GM12878 (cell line): ENCODE measurements at regions not wholly inside any gene's neighbourhood (a gene's known extent, or its start where the extent isn't known, plus 50 kb on each side); places are given as distances from the start of the nearest gene placed in this dataset.

Experiments
- ATAC-seq: fragments of 200-7000 bp; cut with Tn5 transposase; 3 replicates; pipeline ENCODE4 v1.9.1; 2020; ENCODE audit warnings: mild to moderate bottlenecking, moderate library complexity
- BruUV-seq: library from RNA; stranded (reverse); fragments of 400-500 nt; replicated peaks from 2 replicates; lab custom pipeline; 2021; lab: Mats Ljungman, UMichigan
- CTCF ChIA-PET: fragments of 300-600 bp; sonication (Branson Sonifier 250); formaldehyde crosslinking; extraction: SDS; loops from one replicate; lab custom pipeline; 2021; ENCODE audit warnings: inconsistent platforms; lab: Yijun Ruan, JAX
- POLR2A ChIA-PET: fragments of 350-600 bp; formaldehyde crosslinking; extraction: SDS; loops from one replicate; lab custom pipeline; 2021; ENCODE audit warnings: inconsistent platforms; lab: Charles Lee
- RAD21 ChIA-PET: fragments of 300-600 bp; sonication (Branson Sonifier 250); formaldehyde crosslinking; loops from one replicate; lab custom pipeline; 2023; ENCODE audit warnings: antibody characterized with exemption; ENCODE audit not compliant: unreplicated experiment; lab: Charles Lee
- SMC1A ChIA-PET: fragments of 300-600 bp; sonication (Branson Sonifier 250); formaldehyde crosslinking; loops from one replicate; lab custom pipeline; 2023; ENCODE audit not compliant: unreplicated experiment, uncharacterized antibody; lab: Charles Lee
- DNase-seq: peaks from one replicate; pipeline ENCODE4 v3.0.0-alpha.2; 2011; ENCODE audit warnings: low read depth, low spot score
- FAIRE-seq: peaks from 3 replicates; lab custom pipeline; 2011; peaks lifted over from hg19 to GRCh38; lab: Jason Lieb, UNC
- H2AFZ ChIP-seq: 2 replicates; pipeline ENCODE4 v1.6.0; 2011; ENCODE audit warnings: low read depth, low read length, control low read depth; ENCODE audit not compliant: control insufficient read depth
- H3K27ac ChIP-seq: 2 replicates; pipeline ENCODE4 v1.5.1; 2011; ENCODE audit warnings: control low read depth; ENCODE audit not compliant: control insufficient read depth, insufficient read depth
- H3K27me3 ChIP-seq, 2 experiments: replicated peaks in 1 of 2; 2 replicates each; pipeline versions ENCODE4 v1.6.0 to v1.6.1; 2011; ENCODE audit warnings: low read length in 1 of 2; ENCODE audit not compliant: control insufficient read depth in 2 of 2, insufficient read depth in 2 of 2
- H3K36me3 ChIP-seq, 2 experiments: 2 replicates each; pipeline ENCODE4 v1.5.1; 2011; ENCODE audit warnings: low read length in 1 of 2; ENCODE audit not compliant: control insufficient read depth in 2 of 2, insufficient read depth in 2 of 2
- H3K4me1 ChIP-seq: 2 replicates; pipeline ENCODE4 v1.6.1; 2011; ENCODE audit warnings: mild to moderate bottlenecking, low read length, moderate library complexity, mixed read lengths; ENCODE audit not compliant: control insufficient read depth, insufficient read depth
- H3K4me2 ChIP-seq: 2 replicates; pipeline ENCODE4 v1.6.0; 2011; ENCODE audit warnings: control low read depth; ENCODE audit not compliant: control insufficient read depth, insufficient read depth
- H3K4me3 ChIP-seq: fragments of 200-600 bp; sonication (generic); 2 replicates; pipeline ENCODE4 v1.5.1; 2016
- H3K79me2 ChIP-seq: 2 replicates; pipeline ENCODE4 v1.6.0; 2011; ENCODE audit warnings: low read length; ENCODE audit not compliant: control insufficient read depth, insufficient read depth
- H3K9ac ChIP-seq: 2 replicates; pipeline ENCODE4 v1.8.0; 2011; ENCODE audit warnings: low read length, control low read depth, mixed read lengths; ENCODE audit not compliant: control insufficient read depth, insufficient read depth
- H3K9me3 ChIP-seq: replicated peaks from 3 replicates; pipeline ENCODE4 v1.5.1; 2011; ENCODE audit warnings: mild to moderate bottlenecking, low read length; ENCODE audit not compliant: control insufficient read depth, insufficient read depth
- H4K20me1 ChIP-seq: 2 replicates; pipeline ENCODE4 v1.6.0; 2011; ENCODE audit not compliant: control insufficient read depth, insufficient read depth
- CHD4 ChIP-seq: fragments of 200-600 bp; sonication (generic); IDR thresholded peaks from 2 replicates; pipeline ENCODE4 v1.6.1; 2016; ENCODE audit warnings: mild to moderate bottlenecking
- NKRF ChIP-seq: fragments of 450-650 bp; conservative IDR thresholded peaks from 2 replicates; pipeline ENCODE4 v1.6.1; 2017; ENCODE audit warnings: mild to moderate bottlenecking, moderate library complexity
- POU2F2 ChIP-seq: IDR thresholded peaks from 3 replicates; pipeline ENCODE4 v1.6.1; 2011; ENCODE audit warnings: low read depth, mild to moderate bottlenecking, low read length, borderline replicate concordance
- RAD21 ChIP-seq: IDR thresholded peaks from 2 replicates; pipeline ENCODE4 v1.6.1; 2011; ENCODE audit warnings: mild to moderate bottlenecking, low read depth, low read length, moderate library complexity; ENCODE audit not compliant: insufficient read depth
- USF2 ChIP-seq: IDR thresholded peaks from 2 replicates; pipeline ENCODE4 v1.6.1; 2011; ENCODE audit warnings: low read depth, low read length, improper control_type of control experiment, borderline replicate concordance
- WGBS: methylation state at CpG from one replicate; pipeline ENCODE4 v1.1.6; 2016; ENCODE audit warnings: low lambda C conversion rate; ENCODE audit not compliant: insufficient replicate concordance, insufficient coverage; ENCODE audit errors: missing lambda C conversion rate; 5-methylcytosine and 5-hydroxymethylcytosine counted together
- in situ Hi-C: fragments of 300-500 bp; cut with MboI; formaldehyde crosslinking; loops from 9 replicates; pipeline ENCODE4 v1.14.3; 2018; ENCODE audit warnings: mixed read lengths
- intact Hi-C: fragments of 100-400 bp; cut with micrococcal nuclease; formaldehyde crosslinking; loops from one replicate; pipeline ENCODE4 v1.14.2; 2022; ENCODE audit not compliant: unreplicated experiment

DNA sequence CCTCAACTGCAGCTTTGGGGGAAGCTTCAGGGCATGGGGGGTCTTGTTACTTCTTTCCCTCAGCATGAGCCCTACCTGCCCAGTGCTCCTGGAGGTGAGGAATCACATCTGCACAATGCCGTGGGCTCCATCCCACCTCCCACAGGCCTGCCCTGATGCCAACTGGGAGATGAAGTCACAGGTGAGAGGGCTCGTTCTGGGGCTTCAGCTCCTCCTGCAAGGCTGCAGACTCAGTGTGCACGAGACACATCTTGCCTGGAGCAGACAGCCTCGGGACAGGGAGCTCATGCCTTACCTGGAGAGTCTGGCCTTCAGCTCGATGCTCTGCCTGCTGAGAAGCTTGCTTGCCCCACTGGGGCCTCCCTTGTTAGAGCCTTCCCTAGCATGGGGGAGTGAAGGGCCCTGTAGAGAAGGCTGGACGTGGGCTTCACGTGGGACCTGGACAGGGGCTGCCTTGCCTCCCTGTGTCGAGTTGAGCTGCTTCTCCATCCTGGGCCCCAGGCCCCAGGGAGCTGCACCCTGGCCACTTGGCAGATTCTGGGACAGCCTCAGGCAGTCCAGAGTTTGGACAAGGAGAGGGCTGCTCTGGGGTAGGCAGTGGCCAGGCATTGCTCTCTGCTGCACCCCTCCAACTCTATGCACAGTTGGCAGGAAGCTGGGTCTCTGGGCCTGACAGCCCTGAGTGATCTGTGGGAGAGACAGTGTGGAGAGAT lies 171.4 kb downstream of the KIF26A start:
- DNase-seq, result no peak
- no peak for ATAC-seq
- H3K4me2 ChIP-seq, result no peak overlapping the region
- ChIA-PET CTCF (no interaction called here), SMC1A (no interaction called here), RAD21 (no interaction called here), POLR2A (no interaction called here)
- H3K4me3 ChIP-seq, result no peak overlapping the region
- in situ Hi-C loops, result no loop called here
- H3K27ac ChIP-seq, result no peak overlapping the region
- no peak for FAIRE-seq
- no peaks in the 10 kb centered on the region for H3K79me2 ChIP-seq
- no peaks in the 10 kb centered on the region for H4K20me1 ChIP-seq
- no peaks in the 10 kb centered on the region for H3K36me3 ChIP-seq
- no peak overlapping the region for H3K9ac ChIP-seq
- BruUV-seq, result no TSS peak
- H3K4me1 ChIP-seq, result no peaks in the 10 kb centered on the region
- intact Hi-C loops, result no loop called here
- no peak overlapping the region for H2AFZ ChIP-seq
- 0% methylated on average over 7 of the region's 8 CpGs for WGBS
- TF ChIP-seq POU2F2, result no peak
- no peak for TF ChIP-seq CHD4
- no peak for TF ChIP-seq USF2
- no peaks in the 10 kb centered on the region for H3K9me3 ChIP-seq
- H3K27me3 ChIP-seq, result no peaks in the 10 kb centered on the region; a peak in 1 of 4 replicates

- Histone ChIP-seq H2AFZ (no peak overlapping the region), H4K20me1 (no peaks in the 10 kb centered on the region), H3K27ac (no peak overlapping the region), H3K79me2 (no peaks in the 10 kb centered on the region), H3K9me3 (no peaks in the 10 kb centered on the region), H3K4me2 (no peak overlapping the region), H3K36me3 (no peaks in the 10 kb centered on the region), H3K27me3 (no peaks in the 10 kb centered on the region; a peak in 1 of 4 replicates), H3K4me1 (no peaks in the 10 kb centered on the region), H3K9ac (no peak overlapping the region), H3K4me3 (no peak overlapping the region)
- ChIA-PET RAD21 (no interaction called here), CTCF (no interaction called here), POLR2A (no interaction called here), SMC1A (no interaction called here)
- in situ Hi-C loops, result no loop called here
- 8% methylated on average over 4 of the region's 4 CpGs for WGBS
- intact Hi-C loops, result no loop called here
- no TSS peak for BruUV-seq
- DNase-seq (no peak), ATAC-seq (no peak), FAIRE-seq (no peak)
- TF ChIP-seq USF2, result no peak
- TF ChIP-seq NKRF, result no peak
- TF ChIP-seq RAD21, result no peak
Observed at GRCh38 chr14:104311358-104311757, 173.0 kb downstream of the KIF26A start.
